ENCODE measurements at regions not wholly inside any gene's neighbourhood (a gene's known extent, or its start where the extent isn't known, plus 50 kb on each side); places are given as distances from the start of the nearest gene placed in this dataset.

DNA sequence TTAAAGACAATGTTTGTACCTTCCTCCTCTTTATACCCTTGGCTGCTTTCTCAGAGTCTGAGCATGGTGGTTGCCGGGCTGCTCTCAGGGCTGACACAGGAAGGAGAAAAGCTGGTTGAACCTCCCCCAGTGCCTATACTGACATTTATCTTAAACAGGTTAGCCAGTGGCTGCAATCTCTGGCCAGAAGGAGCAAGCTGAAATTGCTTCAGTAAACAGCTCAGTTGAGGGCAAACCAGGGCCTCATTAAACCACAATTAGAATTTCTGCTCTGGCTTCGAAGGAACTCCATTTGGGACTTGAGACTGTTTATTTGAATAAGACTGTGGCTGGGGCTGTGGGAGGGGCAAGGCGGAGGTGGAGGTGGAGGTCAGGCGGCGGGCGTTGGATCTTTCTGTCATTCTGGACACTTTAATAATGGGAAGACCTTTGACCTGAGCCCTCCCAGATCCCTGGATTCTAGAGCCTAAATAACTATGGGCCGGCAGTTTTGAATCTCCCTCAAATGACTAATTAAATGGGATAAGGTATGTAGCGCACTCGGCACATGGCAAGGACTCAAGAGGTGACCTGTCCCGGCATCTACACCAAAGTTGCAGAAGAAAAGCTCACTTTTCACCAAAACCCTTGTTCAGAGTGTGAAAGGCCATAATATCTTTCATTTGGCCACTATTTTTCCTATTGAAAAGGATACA, 120.6 kb upstream of the MYCN start:
- H3K27me3 ChIP-seq: no peaks in the 10 kb centered on the region
- intact Hi-C loops (cut with DNase I): no loop called here
- no peak for TF ChIP-seq POLR2A (IDR thresholded peaks at IDR 0.05)
- TF ChIP-seq, protein P1, sequence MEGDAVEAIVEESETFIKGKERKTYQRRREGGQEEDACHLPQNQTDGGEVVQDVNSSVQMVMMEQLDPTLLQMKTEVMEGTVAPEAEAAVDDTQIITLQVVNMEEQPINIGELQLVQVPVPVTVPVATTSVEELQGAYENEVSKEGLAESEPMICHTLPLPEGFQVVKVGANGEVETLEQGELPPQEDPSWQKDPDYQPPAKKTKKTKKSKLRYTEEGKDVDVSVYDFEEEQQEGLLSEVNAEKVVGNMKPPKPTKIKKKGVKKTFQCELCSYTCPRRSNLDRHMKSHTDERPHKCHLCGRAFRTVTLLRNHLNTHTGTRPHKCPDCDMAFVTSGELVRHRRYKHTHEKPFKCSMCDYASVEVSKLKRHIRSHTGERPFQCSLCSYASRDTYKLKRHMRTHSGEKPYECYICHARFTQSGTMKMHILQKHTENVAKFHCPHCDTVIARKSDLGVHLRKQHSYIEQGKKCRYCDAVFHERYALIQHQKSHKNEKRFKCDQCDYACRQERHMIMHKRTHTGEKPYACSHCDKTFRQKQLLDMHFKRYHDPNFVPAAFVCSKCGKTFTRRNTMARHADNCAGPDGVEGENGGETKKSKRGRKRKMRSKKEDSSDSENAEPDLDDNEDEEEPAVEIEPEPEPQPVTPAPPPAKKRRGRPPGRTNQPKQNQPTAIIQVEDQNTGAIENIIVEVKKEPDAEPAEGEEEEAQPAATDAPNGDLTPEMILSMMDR (IDR thresholded peaks at IDR 0.05): no peak
- no peak for ATAC-seq
- H3K9me3 ChIP-seq: no peaks in the 10 kb centered on the region
- H3K36me3 ChIP-seq: no peaks in the 10 kb centered on the region
- WGBS (ENCODE audit: insufficient coverage, low coverage, low lambda C conversion rate, missing lambda C conversion rate): 92% methylated on average over 3 of the region's 10 CpGs
- DNase-seq: no peak
- no peak overlapping the region for H3K27ac ChIP-seq
- H3K4me3 ChIP-seq: no peak overlapping the region
- no peaks in the 10 kb centered on the region for H3K4me1 ChIP-seq

DNA sequence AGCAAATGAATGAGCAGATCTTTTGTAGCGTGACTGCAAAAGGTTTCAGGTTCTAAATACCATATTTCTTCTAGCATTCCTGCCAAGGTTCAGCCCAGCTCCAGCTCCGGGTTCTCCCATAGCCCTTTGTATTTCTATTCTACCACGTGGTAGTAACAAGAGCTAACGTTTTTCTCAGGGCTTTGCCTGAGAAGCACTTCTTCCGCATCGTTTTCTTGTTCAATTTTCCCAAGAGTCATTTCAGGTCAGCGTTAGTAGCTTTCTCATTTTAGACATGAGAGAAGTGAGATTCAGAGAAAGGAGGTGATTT, 120.1 kb upstream of the MYCN start:
- Histone ChIP-seq H3K4me1 (no peaks in the 10 kb centered on the region), H3K4me3 (no peak overlapping the region), H3K27ac (no peak overlapping the region), H3K9me3 (no peaks in the 10 kb centered on the region), H3K27me3 (no peaks in the 10 kb centered on the region), H3K36me3 (no peaks in the 10 kb centered on the region)
- TF ChIP-seq, protein P1 (IDR thresholded peaks at IDR 0.05): no peak
- TF ChIP-seq POLR2A (IDR thresholded peaks at IDR 0.05): no peak
- no peak for DNase-seq
- 78% methylated on average over 7 of the region's 7 CpGs for WGBS (ENCODE audit: insufficient coverage, low coverage, low lambda C conversion rate, missing lambda C conversion rate)
- ATAC-seq: no peak
- intact Hi-C loops (cut with DNase I): no loop called here

DNA sequence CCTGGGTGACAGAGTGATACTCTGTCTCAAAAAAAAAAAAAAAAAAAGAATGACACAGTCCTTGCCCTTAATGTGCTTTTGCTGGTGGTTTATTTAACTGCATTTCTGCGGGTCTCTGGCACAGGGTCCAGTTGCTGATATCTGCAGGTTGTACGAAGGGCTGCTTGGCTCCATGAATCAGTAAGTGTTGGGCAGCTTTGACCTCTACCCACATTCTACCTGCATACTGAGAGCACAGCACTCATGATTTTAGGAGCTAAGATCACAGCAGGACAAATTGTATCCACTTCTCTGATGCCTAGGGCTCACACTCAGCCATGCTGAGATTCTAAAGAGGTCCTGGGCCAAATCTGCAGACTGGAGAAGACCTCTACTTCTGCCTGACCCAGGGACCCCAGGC, 119.4 kb upstream of the MYCN start:
- TF ChIP-seq, protein P1 (IDR thresholded peaks at IDR 0.05): no peak
- TF ChIP-seq POLR2A (IDR thresholded peaks at IDR 0.05): no peak
- Histone ChIP-seq H3K4me3 (no peak overlapping the region), H3K27me3 (no peaks in the 10 kb centered on the region), H3K9me3 (no peaks in the 10 kb centered on the region), H3K27ac (no peak overlapping the region), H3K4me1 (no peaks in the 10 kb centered on the region), H3K36me3 (no peaks in the 10 kb centered on the region)
- intact Hi-C loops (cut with DNase I): no loop called here
- no peak for DNase-seq
- WGBS (ENCODE audit: insufficient coverage, low coverage, low lambda C conversion rate, missing lambda C conversion rate): 94% methylated on average over 2 of the region's 2 CpGs
- no peak for ATAC-seq

DNA sequence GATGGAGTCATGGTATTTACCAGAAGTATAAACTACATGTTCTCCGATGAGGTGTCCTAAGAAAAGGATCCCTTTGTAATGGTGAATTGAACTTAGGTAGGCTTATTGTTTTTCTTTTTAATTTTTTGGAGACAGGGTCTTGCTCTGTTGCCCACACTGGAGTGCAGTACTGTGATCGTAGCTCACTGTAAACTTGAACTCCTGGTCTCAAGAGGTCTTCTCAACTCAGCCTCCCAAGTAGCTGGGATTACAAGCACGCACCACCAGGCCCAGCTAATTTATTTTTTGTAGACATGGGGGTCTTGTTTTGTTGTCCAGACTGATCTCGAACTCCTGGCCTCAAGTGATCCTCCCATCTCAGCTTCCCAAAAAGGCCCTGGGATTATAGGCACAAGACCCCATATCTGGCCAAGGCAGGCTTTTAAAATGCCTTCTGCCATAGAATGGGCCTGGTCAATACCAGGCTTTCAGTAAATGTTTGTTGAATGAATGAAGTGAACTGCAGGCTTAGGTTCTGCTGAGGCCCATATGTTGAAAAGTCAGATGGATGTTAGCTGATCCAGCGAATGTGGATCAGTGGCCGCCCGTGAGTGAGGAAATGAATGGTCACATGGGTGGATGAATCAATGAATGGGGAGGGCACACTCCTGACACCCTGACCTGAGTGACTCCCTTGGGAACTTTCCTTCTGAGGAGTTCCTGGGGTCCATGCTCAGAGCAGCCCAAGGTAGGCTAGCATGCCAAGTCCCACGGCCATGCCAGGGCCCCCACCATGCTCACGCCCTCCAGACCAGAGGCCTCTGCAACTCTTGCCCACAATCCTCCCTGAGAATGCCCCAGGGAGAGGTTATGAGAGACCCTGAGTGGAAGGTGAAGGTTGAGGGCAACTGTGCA, 118.0 kb upstream of the MYCN start:
- no peaks in the 10 kb centered on the region for H3K9me3 ChIP-seq
- no peaks in the 10 kb centered on the region for H3K4me1 ChIP-seq
- 93% methylated on average over 4 of the region's 9 CpGs for WGBS (ENCODE audit: insufficient coverage, low coverage, low lambda C conversion rate, missing lambda C conversion rate)
- no peaks in the 10 kb centered on the region for H3K27me3 ChIP-seq
- TF ChIP-seq POLR2A (IDR thresholded peaks at IDR 0.05): no peak
- TF ChIP-seq, protein P1 (IDR thresholded peaks at IDR 0.05): no peak
- no peak overlapping the region for H3K27ac ChIP-seq
- no peak overlapping the region for H3K4me3 ChIP-seq
- no peak for DNase-seq
- intact Hi-C loops (cut with DNase I): no loop called here
- no peaks in the 10 kb centered on the region for H3K36me3 ChIP-seq
- ATAC-seq: peak in 1 of 4 donors; percentile 12

All from right lobe of liver (tissue), 6 donors.